NCI-H1105 (cell line): ENCODE measurements at regions not wholly inside any gene's neighbourhood (a gene's known extent, or its start where the extent isn't known, plus 50 kb on each side); places are given as distances from the start of the nearest gene placed in this dataset.
"Not testable (repeated sequence)": the region's sequence is repeated elsewhere in the genome, so short reads cannot be mapped to it uniquely, and the experiment has no call there.

Experiments
- DNase-seq: peaks from one replicate; lab custom pipeline; 2025; lab: John Stamatoyannopoulos, UW

DNA sequence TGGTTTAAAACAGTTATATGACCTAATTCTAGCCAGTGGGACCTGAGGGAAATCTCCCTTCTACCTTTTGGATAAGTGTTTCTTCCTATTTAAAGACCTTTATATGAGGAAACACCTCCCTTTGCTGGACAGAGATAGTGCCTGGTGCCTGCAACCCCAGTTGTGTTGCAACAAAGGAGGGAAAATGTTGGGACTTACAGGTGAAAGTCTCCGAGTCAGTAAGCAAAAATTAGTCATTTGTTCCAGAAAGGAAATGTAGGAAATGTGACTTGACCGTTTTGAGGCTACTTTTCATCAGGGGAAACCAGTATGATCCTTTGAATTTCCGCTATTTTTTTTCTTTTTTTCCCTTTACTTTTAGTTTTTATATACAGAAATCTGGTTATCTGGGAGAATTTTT, 165.5 kb downstream of the DKK1 start:
- DNase-seq: no peak

DNA sequence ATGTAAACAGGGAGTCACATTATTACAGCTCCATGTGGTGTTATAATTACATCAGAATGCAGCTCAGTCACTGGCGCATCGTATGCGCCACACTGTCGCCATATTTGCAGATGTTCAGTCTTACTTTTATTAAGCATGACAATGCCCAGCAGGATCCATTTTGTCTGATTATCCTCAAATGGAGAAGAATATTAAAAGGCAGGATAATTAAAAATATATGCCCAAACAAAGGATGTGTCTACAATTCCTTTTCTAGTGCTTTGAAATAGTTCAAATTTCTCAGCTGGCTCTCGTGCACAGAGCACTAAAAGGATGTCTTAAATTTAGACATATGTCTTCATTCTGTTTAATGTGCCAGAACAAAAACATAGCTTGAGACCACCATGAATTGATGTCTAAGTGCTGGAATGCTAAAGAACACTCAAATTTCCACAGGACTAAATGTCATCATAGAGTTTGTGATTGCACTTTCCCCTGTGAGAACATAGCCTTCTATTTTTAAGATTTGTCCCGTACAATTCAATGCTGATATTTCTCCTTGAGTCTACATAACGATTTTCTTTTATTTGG, 168.0 kb downstream of the DKK1 start:
- DNase-seq: no peak

DNA sequence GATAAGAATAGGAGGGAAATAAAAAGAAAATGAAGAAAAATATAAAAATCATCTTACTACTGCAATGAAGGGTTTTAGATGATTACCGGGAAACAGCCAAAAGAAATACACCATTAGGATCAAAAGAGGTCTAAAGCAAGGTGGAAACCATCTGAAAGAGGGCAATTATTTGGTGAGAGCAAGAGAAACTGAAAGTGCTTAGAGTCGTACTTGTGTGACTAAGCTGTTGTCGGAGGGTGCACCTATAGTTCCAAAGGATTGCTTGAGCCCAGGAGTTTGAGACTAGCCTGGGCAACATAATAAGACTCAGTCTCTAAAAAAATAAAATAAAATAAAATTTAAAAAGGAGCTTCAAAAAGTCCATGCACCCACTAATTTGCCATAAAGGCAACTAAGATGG, 169.5 kb downstream of the DKK1 start:
- no peak for DNase-seq

DNA sequence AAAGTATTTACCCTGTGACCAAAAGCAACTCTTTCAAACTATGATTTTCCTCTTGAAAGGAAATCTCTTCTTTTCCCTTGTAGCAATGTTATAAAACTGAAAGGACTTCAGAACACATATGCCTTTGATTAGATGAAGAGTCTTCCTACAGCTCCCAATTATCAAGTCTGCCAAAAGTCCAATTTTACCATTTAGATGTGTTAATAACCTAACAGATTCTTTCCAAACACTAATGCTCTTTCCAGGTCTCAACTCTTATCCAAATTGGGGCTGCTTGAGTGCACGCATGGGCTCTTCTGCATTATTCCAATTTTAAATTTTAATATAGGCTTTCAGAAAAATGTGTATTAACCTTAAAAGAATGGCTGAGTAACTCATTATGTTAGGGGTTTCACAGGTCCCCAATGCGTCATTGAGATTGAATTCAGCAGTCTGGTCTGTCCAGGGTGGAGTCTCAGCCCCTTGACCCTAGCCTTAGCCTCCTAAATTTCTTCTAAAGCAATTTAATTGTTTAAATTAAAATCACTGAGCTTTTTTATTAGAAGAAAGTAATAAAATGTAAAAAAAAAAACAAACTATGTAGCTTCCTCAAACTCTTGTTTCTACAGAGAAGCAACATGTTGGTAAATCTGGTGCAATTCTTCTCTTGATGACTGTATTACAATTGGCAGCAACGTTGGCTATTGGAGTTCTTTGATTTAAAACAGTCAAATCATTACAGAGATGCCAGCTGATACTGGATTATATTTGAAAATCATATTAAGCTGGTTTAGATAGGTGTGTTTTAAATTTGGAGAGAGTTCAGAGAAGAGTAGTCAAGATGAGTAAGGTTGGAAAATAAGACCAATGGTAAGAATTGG, 170.4 kb downstream of the DKK1 start:
- no peak for DNase-seq

DNA sequence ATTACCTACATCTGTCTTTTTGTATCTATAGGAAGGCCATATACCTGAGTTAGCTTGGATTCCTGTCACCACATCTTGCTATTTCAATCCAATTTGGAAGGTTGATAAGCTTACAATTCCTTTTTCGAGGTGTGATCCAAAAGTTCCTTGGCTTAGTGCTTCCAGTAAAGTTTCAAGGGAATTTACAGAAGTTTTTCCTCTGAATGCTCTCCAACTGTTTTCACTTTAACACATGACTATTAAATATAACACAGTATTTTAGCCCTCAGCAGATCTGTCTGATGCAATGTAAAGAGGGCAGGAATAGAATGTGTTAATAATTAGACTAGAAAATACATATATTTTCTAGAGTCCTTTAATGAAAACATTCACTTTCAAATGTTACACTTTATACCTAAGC, 171.4 kb downstream of the DKK1 start:
- no peak for DNase-seq

DNA sequence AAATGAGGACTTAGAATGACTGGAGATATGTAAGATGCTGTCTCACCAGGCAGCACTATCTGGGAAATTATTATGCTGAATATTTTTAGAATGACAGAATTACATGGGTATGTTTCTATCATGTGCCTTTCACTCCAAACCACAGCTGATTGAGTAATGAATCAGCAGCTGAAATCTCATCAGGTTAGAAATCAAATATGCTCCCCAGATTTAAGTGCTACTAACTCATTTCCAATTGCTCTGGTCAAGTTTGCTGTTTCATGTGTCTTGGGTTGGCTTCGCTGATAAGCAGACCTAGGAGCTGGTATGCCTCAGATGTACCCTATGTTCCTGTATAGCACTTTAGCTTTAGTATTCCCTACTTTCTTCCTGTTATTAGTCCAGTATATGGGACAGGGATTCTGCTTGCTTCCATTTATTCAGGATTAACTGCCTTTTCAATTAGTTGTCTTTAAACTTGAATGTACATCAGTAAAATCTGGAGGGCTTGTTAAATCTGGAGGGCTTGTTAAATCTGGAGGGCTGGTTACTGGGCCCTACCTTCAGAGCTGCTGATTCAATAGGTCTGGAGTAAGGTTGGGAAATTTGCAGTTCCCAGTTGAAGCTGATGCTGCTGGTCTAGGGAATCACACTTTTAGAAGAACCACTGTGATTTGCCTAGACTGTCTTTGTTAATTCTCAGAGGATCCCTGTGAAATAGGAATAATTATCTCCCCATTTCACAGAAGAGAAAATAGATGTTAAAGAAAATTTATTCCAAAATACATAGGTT, 172.9 kb downstream of the DKK1 start:
- DNase-seq: no peak

DNA sequence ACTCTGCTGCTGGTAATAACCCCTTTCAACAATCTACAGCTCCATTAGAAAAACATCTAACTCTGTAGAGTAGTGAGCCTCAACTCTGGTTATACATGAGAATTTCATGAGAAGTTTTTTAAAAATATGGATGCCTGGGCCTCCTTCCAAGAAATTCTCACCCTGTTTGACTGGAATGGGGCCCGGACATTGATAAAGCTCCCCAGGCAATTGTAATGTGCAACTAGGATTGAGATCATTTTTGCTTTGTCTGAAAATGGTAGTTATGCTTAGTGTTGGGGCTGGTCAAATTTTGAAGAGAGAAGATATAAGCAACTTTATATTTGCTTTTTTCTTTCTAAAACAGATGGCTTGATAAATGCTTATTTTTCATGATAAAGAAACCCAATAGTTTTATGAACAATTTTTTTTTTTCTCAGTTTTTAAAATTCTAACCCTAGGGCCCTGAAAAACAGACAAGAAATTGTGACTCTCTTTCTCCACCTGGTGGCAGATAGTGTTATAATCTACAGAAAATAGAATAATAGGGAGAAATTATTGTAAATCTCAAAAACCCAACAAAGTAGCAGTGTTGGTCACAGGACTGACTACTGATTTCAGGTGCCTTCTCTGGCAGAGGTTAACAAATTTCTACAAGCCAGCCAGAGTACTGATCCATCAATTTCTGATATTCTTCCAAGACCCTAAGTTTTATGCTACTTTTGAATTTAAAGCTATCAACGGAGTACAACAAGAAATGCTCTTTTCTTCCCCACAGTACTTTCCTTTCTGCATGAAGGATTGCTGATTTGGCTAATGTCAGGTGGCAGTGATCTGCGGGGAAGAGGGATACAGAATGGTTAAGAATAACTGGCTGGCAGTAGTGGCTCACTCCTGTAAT, 174.8 kb downstream of the DKK1 start:
- DNase-seq: peak; percentile 2

DNA sequence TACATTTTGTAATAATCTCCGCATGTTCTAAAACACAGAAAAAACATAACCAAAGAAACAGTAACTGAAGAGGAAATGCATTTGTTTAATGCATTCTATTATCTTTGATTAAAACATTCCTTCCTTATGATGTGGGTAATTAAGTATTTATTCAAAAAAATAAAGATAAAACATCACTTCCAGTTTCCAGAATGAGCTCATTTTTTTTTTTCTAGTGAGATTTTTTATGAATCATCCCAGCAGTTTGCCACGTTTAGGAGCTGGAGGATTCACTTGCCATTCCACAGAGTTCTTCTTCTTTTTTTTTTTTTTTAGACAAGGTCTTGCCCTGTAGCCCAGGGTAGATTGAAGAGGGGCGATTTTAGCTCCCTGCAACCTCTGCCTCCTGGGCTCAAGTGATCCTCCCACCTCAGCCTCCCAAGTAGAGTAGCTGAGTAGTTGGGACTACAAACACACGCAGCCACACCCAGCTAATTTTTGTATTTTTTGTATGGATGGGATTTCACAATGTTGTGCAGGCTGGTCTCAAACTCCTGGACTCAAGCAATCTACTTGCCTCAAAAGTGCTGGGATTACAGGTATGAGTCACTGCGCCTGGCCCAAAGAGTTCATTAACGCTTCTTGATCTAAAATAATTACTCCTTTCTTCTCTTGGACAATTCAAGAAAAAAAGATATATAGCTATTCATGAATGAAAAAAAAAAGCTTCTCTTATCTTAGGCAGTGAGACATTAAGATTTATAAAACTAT, 177.3 kb downstream of the DKK1 start:
- no peak for DNase-seq

DNA sequence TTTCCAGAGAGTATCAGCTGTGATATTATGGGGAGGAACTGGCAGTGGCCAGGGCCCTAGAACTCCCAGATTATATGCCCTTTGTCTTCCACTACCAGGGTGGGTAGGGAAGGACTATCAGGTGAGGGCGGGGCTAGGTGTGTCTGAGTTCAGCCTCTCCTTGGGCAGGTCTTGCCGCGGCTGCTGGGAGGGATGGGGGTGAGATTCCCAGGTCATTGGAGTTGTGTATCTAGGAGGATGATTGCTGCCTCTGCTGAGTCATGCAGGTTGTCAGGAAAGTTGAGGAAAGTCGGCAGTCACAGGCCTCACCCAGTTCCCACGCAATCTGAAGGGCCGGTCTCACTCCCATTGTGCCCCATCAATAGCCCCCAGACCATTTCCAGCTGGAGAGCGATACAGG, 185.2 kb downstream of the DKK1 start:
- no peak for DNase-seq

DNA sequence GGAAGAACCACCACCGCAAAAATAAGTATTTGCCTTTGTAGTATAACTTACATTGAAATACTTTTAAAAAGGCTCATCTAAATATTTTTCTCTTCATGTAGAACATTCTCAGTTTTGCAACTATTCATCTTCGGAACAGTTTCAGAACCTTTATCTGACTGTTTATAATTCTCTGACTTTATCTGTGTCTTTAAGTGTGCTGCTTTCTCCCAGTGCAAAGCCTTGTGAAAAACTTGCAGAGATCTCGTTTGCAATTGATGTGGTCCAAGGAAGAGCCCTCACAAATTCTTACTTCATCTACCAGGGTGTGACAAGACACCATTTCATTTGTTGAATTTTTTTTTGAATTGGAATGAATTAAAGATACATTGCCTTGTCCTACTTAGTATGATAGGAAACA, 186.4 kb downstream of the DKK1 start:
- no peak for DNase-seq

DNA sequence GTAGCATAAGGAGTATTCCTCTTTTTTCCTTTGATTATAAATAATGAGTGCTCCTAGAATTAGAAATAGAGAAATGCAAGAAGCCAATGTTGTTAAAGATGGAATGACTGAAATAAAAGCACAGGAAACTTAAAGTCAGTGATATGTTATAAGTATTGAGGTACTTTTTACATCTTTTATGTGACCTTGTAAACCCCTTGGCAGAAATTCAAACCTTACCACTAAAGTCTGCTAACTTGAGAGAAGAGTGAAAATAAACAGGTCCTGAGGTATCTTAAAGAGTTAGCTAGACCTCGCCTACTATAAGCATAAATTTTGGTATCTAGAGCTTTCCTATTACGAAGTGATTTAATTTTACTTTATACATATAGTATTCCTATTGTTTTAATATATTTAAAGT, 188.2 kb downstream of the DKK1 start:
- no peak for DNase-seq

DNA sequence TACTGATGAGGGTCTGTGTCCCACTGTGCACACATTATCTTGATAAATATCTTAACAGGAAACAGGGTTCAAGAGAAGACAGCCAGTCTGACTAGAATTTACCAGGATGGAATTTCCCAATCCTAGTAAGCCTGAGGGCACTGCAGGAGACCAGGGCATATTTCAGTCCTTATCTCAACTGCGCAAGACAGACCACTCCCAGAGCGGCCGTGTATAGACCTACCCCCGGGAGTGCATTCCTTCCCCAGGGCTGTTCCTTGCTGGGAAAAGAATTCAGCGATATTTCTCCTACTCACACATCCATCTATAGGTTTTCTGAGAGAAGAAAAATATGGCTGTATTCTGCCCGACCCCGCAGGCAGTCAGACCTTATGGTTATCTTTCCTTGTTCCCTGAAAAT, 191.3 kb downstream of the DKK1 start:
- not testable (repeated sequence) for DNase-seq

DNA sequence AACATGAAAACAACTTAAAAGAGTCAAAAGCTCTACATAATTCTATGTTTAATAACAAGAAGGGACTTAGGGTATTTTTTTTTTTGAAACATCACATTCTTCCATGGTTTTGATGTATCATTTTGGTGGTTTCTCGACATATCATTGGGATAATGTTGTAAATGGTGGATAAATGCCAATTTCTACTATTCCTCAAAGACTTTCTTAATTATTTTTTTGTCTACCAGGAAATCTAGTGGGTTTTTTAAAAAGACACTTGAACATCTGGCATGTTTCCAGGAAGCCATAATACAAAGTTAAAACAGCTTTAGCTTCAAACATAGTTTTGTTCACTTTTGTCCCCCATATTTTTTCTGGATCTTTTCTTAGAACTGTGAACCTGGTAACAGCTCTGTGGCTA, 200.4 kb downstream of the DKK1 start:
- DNase-seq: no peak

DNA sequence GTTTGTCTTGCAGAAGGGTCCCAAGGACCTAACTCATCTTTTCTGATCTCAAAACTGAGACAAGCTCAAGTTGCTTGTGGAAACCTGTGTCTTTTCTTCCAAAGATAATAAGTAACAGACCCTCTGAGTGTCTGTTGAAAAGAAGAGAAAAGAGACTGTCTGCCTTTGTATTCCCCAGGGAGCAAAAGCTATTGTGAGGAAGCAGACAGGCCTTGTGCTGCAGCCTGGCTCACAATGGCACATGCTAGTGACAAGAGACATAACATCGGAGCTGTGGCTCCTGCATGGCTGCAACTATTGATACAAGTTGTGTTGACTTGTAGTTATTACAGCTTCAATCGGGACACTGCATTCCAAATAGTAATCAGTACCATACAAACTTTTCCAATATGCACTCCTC, 202.9 kb downstream of the DKK1 start:
- DNase-seq: no peak

DNA sequence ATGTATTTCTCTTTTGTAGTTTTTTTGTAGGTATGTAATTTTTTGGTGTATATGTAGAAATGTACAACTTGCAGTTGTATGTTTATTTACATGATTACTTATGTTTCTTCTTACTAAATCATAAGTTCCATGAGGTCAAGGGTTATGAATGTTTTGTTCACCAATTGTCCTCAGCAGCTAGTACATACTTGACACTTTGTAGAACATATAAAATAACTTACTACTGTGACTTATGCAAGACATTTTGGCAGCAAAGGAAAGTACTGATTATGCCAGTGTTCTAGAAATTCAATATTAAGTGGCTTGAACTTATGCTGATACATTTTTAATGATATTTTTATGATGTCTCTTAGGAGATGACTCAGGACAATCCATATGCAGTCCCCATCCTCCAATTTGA, 209.6 kb downstream of the DKK1 start:
- DNase-seq: no peak

DNA sequence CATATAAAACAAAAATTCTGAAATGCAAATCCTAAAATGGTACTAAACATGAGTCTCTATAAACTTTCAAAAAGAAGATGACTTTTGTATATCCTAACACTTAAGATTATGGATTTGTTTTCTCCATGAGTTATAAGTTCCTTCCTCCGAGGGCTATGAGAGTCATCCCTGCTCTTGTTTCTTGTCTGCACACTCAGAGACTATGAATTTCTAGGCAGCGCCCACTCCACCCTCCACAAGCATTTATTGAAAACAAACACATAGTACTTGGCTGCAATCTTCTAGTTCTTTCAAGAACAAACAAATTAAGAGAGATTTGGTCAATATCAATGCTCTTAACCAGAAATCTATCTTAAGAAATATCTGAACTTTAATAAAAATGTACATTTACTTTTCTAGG, 211.7 kb downstream of the DKK1 start:
- no peak for DNase-seq

DNA sequence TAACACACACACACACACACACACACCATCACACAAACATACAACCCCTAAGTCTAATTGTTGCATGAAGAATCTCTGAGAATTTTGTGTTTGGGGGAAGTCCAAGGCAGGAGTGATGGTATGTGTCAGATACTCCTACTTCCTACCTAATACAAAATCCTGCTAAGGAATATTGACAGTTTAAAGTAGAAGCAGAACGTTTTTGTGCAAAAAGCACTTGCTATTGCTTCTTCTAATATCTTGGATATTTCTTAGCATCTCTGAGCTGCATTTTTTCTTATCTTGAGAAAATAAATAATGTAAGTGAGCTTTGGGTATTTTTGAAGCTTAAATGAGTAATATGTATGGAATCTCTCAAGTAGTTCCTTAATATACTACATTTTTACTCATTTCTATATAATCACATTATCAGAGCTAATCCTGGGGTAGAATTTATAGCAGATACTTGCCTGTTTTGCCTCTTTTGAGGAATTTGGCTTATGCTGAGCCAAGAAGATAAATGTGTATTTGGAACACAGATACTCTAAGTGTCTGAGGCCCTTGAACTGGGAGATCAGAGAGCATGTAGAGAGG, 212.3 kb downstream of the DKK1 start:
- no peak for DNase-seq

DNA sequence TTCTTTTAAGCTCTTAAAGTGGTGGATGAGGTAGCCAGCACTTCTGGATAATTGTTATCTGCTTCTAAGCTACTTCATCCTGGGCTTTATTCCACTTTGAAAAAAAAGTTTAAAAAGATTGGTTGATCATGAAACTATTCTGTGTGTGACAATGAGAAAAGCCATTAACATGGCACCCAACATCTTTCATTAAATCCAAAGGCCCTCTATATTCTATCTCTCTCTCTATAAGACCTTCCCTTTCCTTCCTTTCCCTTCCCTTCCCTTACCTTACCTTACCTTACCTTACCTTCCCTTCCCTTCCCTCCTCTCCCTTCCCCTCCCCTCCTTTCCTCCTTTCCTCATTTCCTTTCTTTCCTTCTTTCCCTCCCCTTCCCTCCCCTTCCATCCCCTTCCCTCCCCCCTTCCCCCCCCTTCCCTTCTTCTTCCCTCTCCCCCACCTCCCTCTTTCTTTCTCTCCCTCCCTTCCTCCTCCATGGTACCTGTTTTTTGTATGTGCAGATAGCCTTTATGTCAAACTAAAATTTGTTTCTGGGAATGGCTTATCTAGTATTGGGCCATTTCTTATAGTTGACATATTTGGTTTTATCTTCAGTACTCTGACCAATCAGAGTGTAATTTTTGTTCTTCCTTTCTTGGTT, 218.7 kb downstream of the DKK1 start:
- DNase-seq: no peak

DNA sequence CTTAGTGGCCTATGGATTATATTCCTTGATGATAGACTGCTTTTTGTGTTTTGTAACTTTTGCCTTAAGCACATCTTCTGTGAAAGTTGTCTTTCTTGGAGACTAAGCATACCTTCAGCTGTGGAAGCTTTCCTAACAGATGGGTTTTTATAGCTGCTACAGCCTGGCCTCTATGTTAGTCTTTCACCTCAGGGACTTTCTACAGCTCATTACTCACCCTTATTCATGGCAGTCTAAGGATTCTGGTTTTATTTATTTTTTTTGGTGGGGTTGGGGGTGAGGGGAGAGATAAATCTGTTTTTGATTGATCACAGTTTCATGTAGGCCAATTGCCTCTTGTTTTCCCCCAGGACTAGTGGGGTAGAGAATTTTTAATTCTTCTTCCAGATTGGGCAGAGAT, 219.9 kb downstream of the DKK1 start:
- no peak for DNase-seq

DNA sequence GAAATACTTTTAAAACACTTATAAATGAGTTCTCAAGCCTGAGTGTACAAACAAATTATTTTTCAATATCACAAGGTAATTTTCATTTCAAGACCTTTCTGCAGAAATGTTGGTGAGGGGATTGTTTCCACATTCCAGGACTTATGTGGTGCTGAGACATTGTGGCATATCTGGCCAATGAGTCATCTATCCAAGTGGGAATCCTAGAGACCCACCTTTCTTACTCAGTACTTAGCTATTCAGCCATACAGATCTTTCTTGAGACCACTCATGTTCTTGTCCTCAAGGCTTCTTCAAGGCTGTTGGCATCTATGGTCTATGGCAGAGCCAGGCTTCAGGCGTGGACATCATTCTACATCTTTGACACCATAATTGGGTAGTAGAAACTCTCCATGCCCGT, 225.4 kb downstream of the DKK1 start:
- no peak for DNase-seq
